MM.1S (cell line): ENCODE measurements at regions not wholly inside any gene's neighbourhood (a gene's known extent, or its start where the extent isn't known, plus 50 kb on each side); places are given as distances from the start of the nearest gene placed in this dataset.

Experiments
- DNase-seq: peaks from one replicate; pipeline ENCODE4 v3.0.0-alpha.2; 2015
- H2AFZ ChIP-seq: fragments of 300-600 bp; sonication (generic); 2 replicates; pipeline ENCODE4 v1.6.0; 2016; ENCODE audit warnings: antibody characterized with exemption, low read length
- H3F3A ChIP-seq: fragments of 300-600 bp; sonication (generic); 2 replicates; pipeline ENCODE4 v1.6.1; 2016; ENCODE audit warnings: mild to moderate bottlenecking, antibody characterized with exemption, low read length, moderate library complexity, mixed read lengths; ENCODE audit not compliant: insufficient read depth
- H3K27ac ChIP-seq: fragments of 300-600 bp; sonication (generic); 2 replicates; pipeline ENCODE4 v1.5.1; 2016; ENCODE audit warnings: mild to moderate bottlenecking, low read length
- H3K27me3 ChIP-seq: fragments of 300-600 bp; sonication (generic); replicated peaks from 2 replicates; pipeline ENCODE4 v1.6.0; 2016; ENCODE audit warnings: low read length; ENCODE audit not compliant: insufficient read depth
- H3K36me3 ChIP-seq: fragments of 300-600 bp; sonication (generic); replicated peaks from 2 replicates; pipeline ENCODE4 v1.6.1; 2016; ENCODE audit warnings: mild to moderate bottlenecking, low read length, mixed read lengths; ENCODE audit not compliant: insufficient read depth
- H3K4me1 ChIP-seq: fragments of 300-600 bp; sonication (generic); 2 replicates; pipeline ENCODE4 v1.6.1; 2016; ENCODE audit warnings: low read length, mixed read lengths
- H3K4me2 ChIP-seq: fragments of 300-600 bp; sonication (generic); 2 replicates; pipeline ENCODE4 v1.6.0; 2016; ENCODE audit warnings: low read depth, low read length
- H3K4me3 ChIP-seq: fragments of 300-600 bp; sonication (generic); 2 replicates; pipeline ENCODE4 v1.5.1; 2016; ENCODE audit warnings: low read length, mixed read lengths
- H3K79me2 ChIP-seq: fragments of 300-600 bp; sonication (generic); 2 replicates; pipeline ENCODE4 v1.6.1; 2016; ENCODE audit warnings: mixed run types, low read length, mixed read lengths
- H3K9ac ChIP-seq: fragments of 300-600 bp; sonication (generic); 2 replicates; pipeline ENCODE4 v1.6.1; 2016; ENCODE audit warnings: low read length, mixed read lengths
- H3K9me2 ChIP-seq: fragments of 300-600 bp; sonication (generic); replicated peaks from 2 replicates; pipeline ENCODE4 v1.6.1; 2016; ENCODE audit warnings: mild to moderate bottlenecking, low read length, mixed read lengths; ENCODE audit not compliant: insufficient read depth
- H3K9me3 ChIP-seq: fragments of 300-600 bp; sonication (generic); replicated peaks from 2 replicates; pipeline ENCODE4 v1.6.1; 2016; ENCODE audit warnings: mild to moderate bottlenecking, low read length, mixed read lengths; ENCODE audit not compliant: insufficient read depth
- H4K20me1 ChIP-seq: fragments of 300-600 bp; sonication (generic); 2 replicates; pipeline ENCODE4 v1.6.1; 2016; ENCODE audit warnings: mild to moderate bottlenecking, low read length, moderate library complexity, mixed read lengths; ENCODE audit not compliant: insufficient read depth
- EZH2 ChIP-seq: fragments of 300-600 bp; sonication (generic); optimal IDR thresholded peaks from 2 replicates; pipeline ENCODE3; 2017; ENCODE audit warnings: low read depth, mild to moderate bottlenecking, antibody characterized with exemption, low read length, mixed read lengths
- EZH2phosphoT487 ChIP-seq: fragments of 300-600 bp; sonication (generic); IDR thresholded peaks from 2 replicates; pipeline ENCODE4 v1.6.1; 2018; ENCODE audit warnings: antibody characterized with exemption, low read length
- TF ChIP-seq, protein P1 (sequence below): fragments of 300-600 bp; sonication (generic); IDR thresholded peaks from 2 replicates; pipeline ENCODE4 v1.5.1; 2016; ENCODE audit warnings: antibody characterized with exemption, low read length, mixed read lengths

DNA sequence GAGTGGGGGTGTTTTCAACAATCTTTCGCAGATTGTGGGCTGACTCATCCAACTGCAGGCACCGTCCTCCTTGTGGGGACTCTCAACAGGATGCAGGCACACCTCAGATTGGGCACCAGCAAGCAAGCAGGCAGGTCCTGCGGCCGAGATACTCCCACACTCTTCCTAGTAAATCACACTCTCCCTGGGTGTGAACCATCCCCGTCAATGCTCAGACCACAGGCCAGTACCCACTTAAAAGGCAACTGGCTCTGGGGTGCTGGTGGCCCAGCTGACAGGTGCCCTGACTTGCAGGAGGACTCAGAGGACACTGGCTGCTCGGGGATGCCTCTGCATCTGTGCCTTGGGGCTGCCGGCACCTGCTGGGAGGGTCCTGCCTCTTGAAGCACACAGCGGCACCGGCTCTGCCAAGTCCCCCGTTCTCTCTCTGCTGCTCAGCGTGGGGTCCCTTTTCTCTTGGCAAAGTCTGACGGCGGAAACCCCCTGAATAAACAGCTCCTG lies 282.5 kb downstream of the CTTN start:
- Histone ChIP-seq H3K4me1 (no peaks in the 10 kb centered on the region), H3K4me3 (no peak overlapping the region), H3K9ac (no peak overlapping the region), H3K27me3 (peaks cover 73% of the 10 kb centered on the region), H3K27ac (no peak overlapping the region), H3K36me3 (no peaks in the 10 kb centered on the region), H3K9me3 (no peaks in the 10 kb centered on the region), H3K4me2 (no peak overlapping the region), H4K20me1 (no peaks in the 10 kb centered on the region), H3K79me2 (no peaks in the 10 kb centered on the region), H2AFZ (no peak overlapping the region), H3K9me2 (no peaks in the 10 kb centered on the region), H3F3A (no peaks in the 10 kb centered on the region)
- TF ChIP-seq EZH2phosphoT487, result no peak
- TF ChIP-seq, protein P1, sequence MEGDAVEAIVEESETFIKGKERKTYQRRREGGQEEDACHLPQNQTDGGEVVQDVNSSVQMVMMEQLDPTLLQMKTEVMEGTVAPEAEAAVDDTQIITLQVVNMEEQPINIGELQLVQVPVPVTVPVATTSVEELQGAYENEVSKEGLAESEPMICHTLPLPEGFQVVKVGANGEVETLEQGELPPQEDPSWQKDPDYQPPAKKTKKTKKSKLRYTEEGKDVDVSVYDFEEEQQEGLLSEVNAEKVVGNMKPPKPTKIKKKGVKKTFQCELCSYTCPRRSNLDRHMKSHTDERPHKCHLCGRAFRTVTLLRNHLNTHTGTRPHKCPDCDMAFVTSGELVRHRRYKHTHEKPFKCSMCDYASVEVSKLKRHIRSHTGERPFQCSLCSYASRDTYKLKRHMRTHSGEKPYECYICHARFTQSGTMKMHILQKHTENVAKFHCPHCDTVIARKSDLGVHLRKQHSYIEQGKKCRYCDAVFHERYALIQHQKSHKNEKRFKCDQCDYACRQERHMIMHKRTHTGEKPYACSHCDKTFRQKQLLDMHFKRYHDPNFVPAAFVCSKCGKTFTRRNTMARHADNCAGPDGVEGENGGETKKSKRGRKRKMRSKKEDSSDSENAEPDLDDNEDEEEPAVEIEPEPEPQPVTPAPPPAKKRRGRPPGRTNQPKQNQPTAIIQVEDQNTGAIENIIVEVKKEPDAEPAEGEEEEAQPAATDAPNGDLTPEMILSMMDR, result no peak
- TF ChIP-seq EZH2, result no peak
- DNase-seq, result no peak

DNA sequence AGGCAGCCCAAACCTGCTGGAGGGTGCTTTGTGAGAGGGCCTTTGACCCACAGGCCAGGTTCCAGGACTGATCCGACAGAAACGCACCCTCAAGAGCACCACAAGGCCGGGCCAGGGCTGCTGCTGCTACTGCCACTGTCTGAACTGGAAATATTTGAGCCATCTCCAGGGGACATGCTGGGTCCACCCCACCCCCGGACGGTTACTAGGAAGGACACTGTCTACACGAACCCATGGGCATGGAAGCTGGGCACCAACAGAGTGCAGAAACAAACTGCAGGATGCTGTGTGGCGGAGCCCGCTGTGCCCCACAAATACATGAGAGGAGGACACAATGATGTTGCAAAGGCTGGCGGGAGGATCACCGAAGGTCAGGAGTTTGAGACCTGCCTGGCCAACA lies 283.7 kb downstream of the CTTN start:
- Histone ChIP-seq H3K9me3 (no peaks in the 10 kb centered on the region), H3K79me2 (no peaks in the 10 kb centered on the region), H3K9me2 (no peaks in the 10 kb centered on the region), H3K9ac (no peak overlapping the region), H3K4me2 (no peak overlapping the region), H4K20me1 (no peaks in the 10 kb centered on the region), H3K36me3 (no peaks in the 10 kb centered on the region), H2AFZ (no peak overlapping the region), H3K27ac (no peak overlapping the region), H3K27me3 (peaks cover 62% of the 10 kb centered on the region), H3K4me3 (no peak overlapping the region), H3F3A (no peaks in the 10 kb centered on the region), H3K4me1 (no peaks in the 10 kb centered on the region)
- DNase-seq, result no peak
- TF ChIP-seq, protein P1, result no peak
- no peak for TF ChIP-seq EZH2
- TF ChIP-seq EZH2phosphoT487, result no peak

DNA sequence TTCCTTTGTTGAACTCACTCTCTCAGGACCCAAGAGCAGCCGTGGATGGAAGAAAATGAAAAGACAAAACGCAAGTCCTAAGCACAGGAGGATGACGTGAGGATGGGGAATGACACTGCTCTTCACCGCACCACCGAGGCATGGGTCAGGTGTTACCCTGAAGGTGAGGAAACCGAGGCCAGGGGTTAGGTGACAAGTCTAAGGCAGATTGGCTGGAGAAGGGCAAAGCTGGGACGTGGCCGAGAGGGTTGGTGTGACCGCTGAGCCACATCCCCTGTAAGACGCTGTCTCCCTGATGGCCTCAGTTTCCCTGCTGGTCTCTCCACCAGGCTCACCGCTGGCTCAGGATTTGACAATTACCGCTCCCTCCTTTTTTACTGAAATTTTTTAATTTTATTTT lies 284.4 kb downstream of the CTTN start:
- H3K36me3 ChIP-seq, result no peaks in the 10 kb centered on the region
- TF ChIP-seq EZH2phosphoT487 (no peak), EZH2 (no peak)
- TF ChIP-seq, protein P1, result no peak
- H3K9me3 ChIP-seq, result no peaks in the 10 kb centered on the region
- peaks cover 55% of the 10 kb centered on the region for H3K27me3 ChIP-seq
- no peaks in the 10 kb centered on the region for H3K79me2 ChIP-seq
- H3K4me3 ChIP-seq, result no peak overlapping the region
- no peak overlapping the region for H3K4me2 ChIP-seq
- no peaks in the 10 kb centered on the region for H3F3A ChIP-seq
- H3K27ac ChIP-seq, result no peak overlapping the region
- H3K9ac ChIP-seq, result no peak overlapping the region
- H3K4me1 ChIP-seq, result no peaks in the 10 kb centered on the region
- H4K20me1 ChIP-seq, result no peaks in the 10 kb centered on the region
- H3K9me2 ChIP-seq, result no peaks in the 10 kb centered on the region
- no peak overlapping the region for H2AFZ ChIP-seq
- DNase-seq, result no peak
